Upper lobe of left lung (tissue), 4 donors: ENCODE measurements at regions not wholly inside any gene's neighbourhood (a gene's known extent, or its start where the extent isn't known, plus 50 kb on each side); places are given as distances from the start of the nearest gene placed in this dataset.

Source experiments
- POLR2AphosphoS5 ChIP-seq, 2 donors: sonication (generic); formaldehyde crosslinking; IDR thresholded peaks; one replicate each; pipeline ENCODE4 v1.5.1; 2017; ENCODE audit warnings: antibody characterized with exemption in 2 of 2
- TF ChIP-seq, protein P1 (sequence below), 6 experiments: fragments of 450-650 bp in 4 of 6; fragments of 200-600 bp in 2 of 6; sonication (generic) in 2 of 6; IDR thresholded peaks; one replicate each; pipeline ENCODE4 v1.5.1; 2016 to 2019; ENCODE audit warnings: antibody characterized with exemption in 6 of 6

DNA sequence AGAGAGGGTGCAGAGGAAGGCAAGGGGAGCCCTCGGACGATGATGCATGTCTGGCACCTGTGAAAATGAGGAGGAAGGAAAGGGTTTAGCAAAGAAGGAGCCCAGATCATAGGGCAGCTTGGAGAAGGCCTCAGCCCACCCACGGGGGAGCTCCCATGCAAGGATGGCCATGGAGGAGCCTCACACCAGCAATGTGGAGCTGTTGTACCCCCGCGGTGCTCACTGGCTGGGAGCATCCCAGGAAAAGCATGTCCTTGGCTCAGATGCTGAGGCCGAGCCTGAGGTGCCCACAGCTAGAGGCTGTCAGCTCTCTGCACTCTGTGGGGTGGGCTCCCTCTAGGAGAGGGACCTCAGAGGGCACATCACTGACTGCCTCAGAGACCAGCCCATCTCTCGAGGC is 622.6 kb downstream of the AACS start:
- TF ChIP-seq, protein P1, sequence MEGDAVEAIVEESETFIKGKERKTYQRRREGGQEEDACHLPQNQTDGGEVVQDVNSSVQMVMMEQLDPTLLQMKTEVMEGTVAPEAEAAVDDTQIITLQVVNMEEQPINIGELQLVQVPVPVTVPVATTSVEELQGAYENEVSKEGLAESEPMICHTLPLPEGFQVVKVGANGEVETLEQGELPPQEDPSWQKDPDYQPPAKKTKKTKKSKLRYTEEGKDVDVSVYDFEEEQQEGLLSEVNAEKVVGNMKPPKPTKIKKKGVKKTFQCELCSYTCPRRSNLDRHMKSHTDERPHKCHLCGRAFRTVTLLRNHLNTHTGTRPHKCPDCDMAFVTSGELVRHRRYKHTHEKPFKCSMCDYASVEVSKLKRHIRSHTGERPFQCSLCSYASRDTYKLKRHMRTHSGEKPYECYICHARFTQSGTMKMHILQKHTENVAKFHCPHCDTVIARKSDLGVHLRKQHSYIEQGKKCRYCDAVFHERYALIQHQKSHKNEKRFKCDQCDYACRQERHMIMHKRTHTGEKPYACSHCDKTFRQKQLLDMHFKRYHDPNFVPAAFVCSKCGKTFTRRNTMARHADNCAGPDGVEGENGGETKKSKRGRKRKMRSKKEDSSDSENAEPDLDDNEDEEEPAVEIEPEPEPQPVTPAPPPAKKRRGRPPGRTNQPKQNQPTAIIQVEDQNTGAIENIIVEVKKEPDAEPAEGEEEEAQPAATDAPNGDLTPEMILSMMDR (IDR thresholded peaks at IDR 0.05) = no peak
- no peak for TF ChIP-seq POLR2AphosphoS5 (IDR thresholded peaks at IDR 0.05)
